A673 (cell line): ENCODE measurements at regions not wholly inside any gene's neighbourhood (a gene's known extent, or its start where the extent isn't known, plus 50 kb on each side); places are given as distances from the start of the nearest gene placed in this dataset.

ENCODE experiments used
- BruUV-seq: library from RNA; stranded (reverse); fragments of 400-500 nt; replicated peaks from 2 replicates; lab custom pipeline; 2021; lab: Mats Ljungman, UMichigan
- CTCF ChIA-PET: fragments of 300-600 bp; sonication (Branson Sonifier 250); formaldehyde crosslinking; loops from one replicate; lab custom pipeline; 2022; ENCODE audit warnings: antibody characterized with exemption; lab: Charles Lee
- POLR2A ChIA-PET: fragments of 300-600 bp; sonication (Branson Sonifier 250); formaldehyde crosslinking; loops from one replicate; lab custom pipeline; 2022; ENCODE audit warnings: antibody characterized with exemption; ENCODE audit not compliant: low non-redundant PET; lab: Charles Lee
- DNase-seq: peaks from one replicate; pipeline ENCODE4 v3.0.0-alpha.2; 2015; ENCODE audit warnings: low spot score
- H3K27ac ChIP-seq: fragments of 200-600 bp; sonication (generic); 2 replicates; pipeline ENCODE4 v1.5.1; 2016; ENCODE audit warnings: mixed run types, low read depth, mild to moderate bottlenecking, mixed read lengths, antibody characterized with exemption, low read length; ENCODE audit not compliant: poor library complexity, severe bottlenecking
- H3K27me3 ChIP-seq: fragments of 200-600 bp; sonication (generic); replicated peaks from 2 replicates; pipeline ENCODE4 v1.6.1; 2017; ENCODE audit warnings: mixed run types, low read depth, mild to moderate bottlenecking, mixed read lengths, antibody characterized with exemption, low read length; ENCODE audit not compliant: insufficient read depth, poor library complexity
- H3K36me3 ChIP-seq: fragments of 200-600 bp; sonication (generic); 2 replicates; pipeline ENCODE4 v1.6.1; 2016; ENCODE audit warnings: mixed run types, mild to moderate bottlenecking, mixed read lengths, antibody characterized with exemption, low read length; ENCODE audit not compliant: insufficient read depth, poor library complexity, severe bottlenecking
- H3K4me1 ChIP-seq: fragments of 200-600 bp; sonication (generic); 2 replicates; pipeline ENCODE4 v1.6.1; 2017; ENCODE audit warnings: mixed run types, mild to moderate bottlenecking, mixed read lengths, antibody characterized with exemption, low read length; ENCODE audit not compliant: insufficient read depth, poor library complexity, severe bottlenecking
- H3K4me3 ChIP-seq: fragments of 200-600 bp; sonication (generic); 2 replicates; pipeline ENCODE4 v1.5.1; 2016; ENCODE audit warnings: low read depth, mixed run types, mild to moderate bottlenecking, mixed read lengths, low read length; ENCODE audit not compliant: poor library complexity, severe bottlenecking
- H3K9me3 ChIP-seq: fragments of 200-600 bp; sonication (generic); 2 replicates; pipeline ENCODE4 v1.6.1; 2016; ENCODE audit warnings: mixed run types, low read depth, mild to moderate bottlenecking, mixed read lengths, antibody characterized with exemption, low read length; ENCODE audit not compliant: poor library complexity, severe bottlenecking
- EZH2 ChIP-seq: fragments of 200-600 bp; sonication (generic); IDR thresholded peaks from 2 replicates; pipeline ENCODE4 v1.6.1; 2017; ENCODE audit warnings: borderline replicate concordance, low read depth, mild to moderate bottlenecking, mixed read lengths, antibody characterized with exemption, low read length; ENCODE audit not compliant: poor library complexity, severe bottlenecking
- intact Hi-C: fragments of 100-400 bp; cut with micrococcal nuclease; formaldehyde crosslinking; loops from one replicate; pipeline ENCODE4 v1.10.0; 2022; ENCODE audit not compliant: unreplicated experiment
- TF ChIP-seq, protein P1 (sequence below): fragments of 300-800, 200-600 bp; sonication (generic); conservative IDR thresholded peaks from 2 replicates; pipeline ENCODE4 v1.5.1; 2017; ENCODE audit warnings: low read depth, mild to moderate bottlenecking, antibody characterized with exemption, low read length, moderate library complexity, mixed read lengths

DNA sequence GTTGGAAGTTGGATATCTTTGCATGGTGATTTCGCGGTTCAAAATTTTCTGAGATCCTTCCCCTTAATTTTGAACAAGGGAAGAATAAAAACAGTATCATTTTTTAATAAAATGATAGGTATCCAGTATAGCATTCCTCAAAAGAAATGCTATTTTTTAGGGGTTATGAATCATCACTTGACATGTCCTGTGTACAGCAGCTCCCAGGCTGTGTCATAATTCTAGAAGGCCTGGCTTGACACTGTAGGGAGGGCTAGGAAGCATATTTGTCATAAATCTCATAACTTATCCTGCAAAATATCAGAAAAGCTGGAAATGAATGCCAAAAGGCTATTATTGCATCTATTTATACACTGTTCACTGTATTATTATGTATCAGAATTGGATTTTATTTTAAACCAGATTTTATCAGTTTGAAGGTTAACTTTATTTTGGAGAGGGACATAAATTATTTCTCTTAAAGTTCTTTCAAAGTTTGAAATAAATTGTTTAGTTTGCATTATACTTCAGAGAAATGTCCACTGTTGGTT is 539.1 kb upstream of the ROBO2 start:
- intact Hi-C loops, result no loop called here
- no peak overlapping the region for H3K4me3 ChIP-seq
- TF ChIP-seq EZH2, result no peak
- TF ChIP-seq, protein P1, sequence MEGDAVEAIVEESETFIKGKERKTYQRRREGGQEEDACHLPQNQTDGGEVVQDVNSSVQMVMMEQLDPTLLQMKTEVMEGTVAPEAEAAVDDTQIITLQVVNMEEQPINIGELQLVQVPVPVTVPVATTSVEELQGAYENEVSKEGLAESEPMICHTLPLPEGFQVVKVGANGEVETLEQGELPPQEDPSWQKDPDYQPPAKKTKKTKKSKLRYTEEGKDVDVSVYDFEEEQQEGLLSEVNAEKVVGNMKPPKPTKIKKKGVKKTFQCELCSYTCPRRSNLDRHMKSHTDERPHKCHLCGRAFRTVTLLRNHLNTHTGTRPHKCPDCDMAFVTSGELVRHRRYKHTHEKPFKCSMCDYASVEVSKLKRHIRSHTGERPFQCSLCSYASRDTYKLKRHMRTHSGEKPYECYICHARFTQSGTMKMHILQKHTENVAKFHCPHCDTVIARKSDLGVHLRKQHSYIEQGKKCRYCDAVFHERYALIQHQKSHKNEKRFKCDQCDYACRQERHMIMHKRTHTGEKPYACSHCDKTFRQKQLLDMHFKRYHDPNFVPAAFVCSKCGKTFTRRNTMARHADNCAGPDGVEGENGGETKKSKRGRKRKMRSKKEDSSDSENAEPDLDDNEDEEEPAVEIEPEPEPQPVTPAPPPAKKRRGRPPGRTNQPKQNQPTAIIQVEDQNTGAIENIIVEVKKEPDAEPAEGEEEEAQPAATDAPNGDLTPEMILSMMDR, result no peak
- H3K9me3 ChIP-seq, result no peaks in the 10 kb centered on the region
- no peak for DNase-seq
- H3K4me1 ChIP-seq, result no peaks in the 10 kb centered on the region
- H3K27ac ChIP-seq, result no peak overlapping the region
- no peaks in the 10 kb centered on the region for H3K36me3 ChIP-seq
- H3K27me3 ChIP-seq, result no peaks in the 10 kb centered on the region
- no TSS peak for BruUV-seq
- ChIA-PET POLR2A (no interaction called here), CTCF (no interaction called here)

DNA sequence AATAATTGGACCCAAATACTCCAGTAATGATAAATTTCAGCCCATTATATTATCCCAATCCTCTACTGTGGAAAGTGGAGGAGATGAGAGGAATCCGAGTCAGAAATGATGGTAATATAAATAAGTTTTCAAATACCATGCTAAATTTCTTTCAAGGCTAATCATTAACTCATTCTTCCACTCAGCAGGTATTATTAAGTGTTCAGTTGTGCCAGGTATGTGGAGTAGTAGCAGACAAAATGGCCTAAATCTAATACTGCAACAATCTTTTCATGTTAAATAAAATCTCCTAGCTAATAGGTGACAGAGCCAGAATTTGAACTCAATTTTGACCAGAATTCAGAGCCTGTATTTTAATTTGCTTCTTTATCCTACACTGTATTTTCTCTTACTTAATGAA is 538.6 kb upstream of the ROBO2 start:
- no peak for DNase-seq
- TF ChIP-seq, protein P1, result no peak
- TF ChIP-seq EZH2, result no peak
- ChIA-PET CTCF (no interaction called here), POLR2A (no interaction called here)
- H3K27ac ChIP-seq, result no peak overlapping the region
- H3K9me3 ChIP-seq, result no peaks in the 10 kb centered on the region
- intact Hi-C loops, result no loop called here
- no peak overlapping the region for H3K4me3 ChIP-seq
- no peaks in the 10 kb centered on the region for H3K36me3 ChIP-seq
- H3K27me3 ChIP-seq, result no peaks in the 10 kb centered on the region
- no TSS peak for BruUV-seq
- H3K4me1 ChIP-seq, result no peaks in the 10 kb centered on the region

DNA sequence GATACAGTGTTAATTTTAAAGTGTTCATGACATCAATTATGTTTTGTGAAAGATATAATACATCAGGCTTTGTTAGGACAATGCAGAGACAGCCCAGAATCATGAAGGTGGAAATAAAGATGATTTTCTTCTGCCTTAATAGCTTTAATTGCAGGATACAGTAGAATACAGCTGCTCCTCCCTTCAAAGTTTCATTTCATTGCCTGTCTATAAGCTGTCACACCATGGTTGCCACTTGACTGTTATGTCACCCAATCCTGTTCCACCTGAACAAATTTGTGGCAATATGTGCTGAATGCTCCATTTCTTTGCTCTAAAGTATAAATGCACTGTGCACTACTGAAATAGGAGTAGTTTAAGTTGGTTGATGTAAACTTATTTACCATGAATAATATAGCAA is 537.8 kb upstream of the ROBO2 start:
- TF ChIP-seq, protein P1, result no peak
- TF ChIP-seq EZH2, result no peak
- no peaks in the 10 kb centered on the region for H3K9me3 ChIP-seq
- BruUV-seq, result no TSS peak
- no peaks in the 10 kb centered on the region for H3K27me3 ChIP-seq
- H3K36me3 ChIP-seq, result no peaks in the 10 kb centered on the region
- no peak overlapping the region for H3K4me3 ChIP-seq
- ChIA-PET CTCF (no interaction called here), POLR2A (no interaction called here)
- no peak overlapping the region for H3K27ac ChIP-seq
- intact Hi-C loops, result no loop called here
- no peak for DNase-seq
- no peaks in the 10 kb centered on the region for H3K4me1 ChIP-seq
